ENCODE measurements at regions not wholly inside any gene's neighbourhood (a gene's known extent, or its start where the extent isn't known, plus 50 kb on each side); places are given as distances from the start of the nearest gene placed in this dataset.
"Not testable (repeated sequence)": the region's sequence is repeated elsewhere in the genome, so short reads cannot be mapped to it uniquely, and the experiment has no call there.

GRCh38 chr14:38705220-38705619 is 397.8 kb downstream of the SEC23A start:
- DNase-seq (ENCODE audit: low spot score): no peak

- DNase-seq (ENCODE audit: low spot score): no peak
Observed at GRCh38 chr14:38704220-38704619, 398.8 kb downstream of the SEC23A start.

DNA sequence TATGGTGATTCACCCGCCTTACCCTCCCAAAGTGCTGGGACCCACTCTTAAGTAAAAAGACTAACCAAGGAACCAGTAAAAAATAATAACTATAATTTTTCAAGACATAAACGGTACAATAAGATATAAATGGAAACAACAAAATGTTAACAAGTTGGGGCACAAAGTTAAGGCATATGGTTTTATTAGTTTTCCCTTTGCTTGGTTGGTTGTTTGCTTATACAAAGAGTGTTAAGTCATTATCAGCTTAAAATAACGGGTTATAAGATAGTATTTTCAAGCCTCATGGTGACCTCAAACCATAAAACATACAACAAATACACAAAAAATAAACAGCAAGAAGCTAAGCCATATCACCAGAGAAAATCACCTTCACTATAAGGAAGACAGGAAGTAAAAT is 406.1 kb downstream of the SEC23A start:
- no peak for DNase-seq (ENCODE audit: low spot score)

DNA sequence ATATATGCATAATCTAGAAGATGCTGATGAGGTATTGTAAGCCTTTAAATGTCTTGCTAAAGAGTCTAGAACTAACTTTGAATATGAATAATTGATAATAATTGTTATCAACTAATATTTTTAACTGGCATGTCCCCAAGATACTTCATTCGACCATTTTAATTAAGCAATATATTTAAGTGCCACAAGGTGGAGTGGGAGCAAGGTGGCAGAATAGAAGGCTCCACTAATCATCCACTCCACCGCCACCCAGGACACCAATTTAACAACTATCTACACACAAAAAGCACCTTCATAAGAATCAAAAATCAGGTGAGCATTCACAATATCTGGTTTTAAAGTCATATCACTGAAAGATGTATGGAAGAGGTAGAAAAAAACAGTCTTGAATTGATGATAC is 409.6 kb downstream of the SEC23A start:
- no peak for DNase-seq (ENCODE audit: low spot score)

- DNase-seq (ENCODE audit: low spot score): no peak
Observed at GRCh38 chr14:38669027-38669426, 413.1 kb upstream of the CLEC14A start.

DNA sequence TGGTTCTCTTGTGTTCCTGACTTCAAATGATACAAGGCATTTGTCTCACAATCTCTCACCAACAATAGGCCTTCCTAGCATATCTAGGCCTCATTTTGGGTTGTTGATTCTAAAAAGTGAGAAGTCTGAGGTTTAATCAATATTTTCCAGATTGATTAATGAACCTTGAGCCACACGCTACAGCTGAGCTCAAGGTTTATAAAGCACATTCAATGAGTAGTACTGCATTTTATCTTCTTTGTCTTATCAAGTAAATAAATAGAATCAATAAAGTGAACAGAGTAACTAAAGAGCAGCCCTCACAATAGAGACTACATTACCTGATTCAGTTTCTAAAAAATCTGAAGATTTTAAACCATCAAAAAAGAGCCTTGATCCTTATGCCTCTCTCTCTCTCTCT is 407.5 kb upstream of the CLEC14A start:
- DNase-seq (ENCODE audit: low spot score): no peak

- DNase-seq (ENCODE audit: low spot score): no peak
Observed at GRCh38 chr14:38662781-38663180, 406.9 kb upstream of the CLEC14A start.

DNA sequence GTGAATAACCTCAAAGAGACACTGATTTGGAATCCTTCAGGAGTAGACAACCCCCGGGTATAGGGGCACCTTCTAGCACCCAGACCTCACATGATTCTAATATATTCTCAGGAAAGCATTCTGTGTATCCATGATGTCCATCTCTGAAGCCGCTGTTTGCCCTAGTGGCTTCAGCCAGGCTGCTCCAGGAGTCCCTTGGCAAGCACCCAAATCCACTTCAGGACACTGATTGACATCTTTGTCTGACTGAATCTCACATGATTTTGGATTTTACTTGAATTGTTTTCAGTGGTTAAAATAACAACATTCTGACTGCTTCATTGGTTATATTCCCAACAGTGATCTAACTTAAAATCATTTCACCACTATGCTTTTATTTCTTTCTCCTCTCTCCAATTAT is 390.5 kb upstream of the CLEC14A start:
- no peak for DNase-seq (ENCODE audit: low spot score)

GRCh38 chr14:38634913-38635312 is 379.0 kb upstream of the CLEC14A start:
- not testable (repeated sequence) for DNase-seq (ENCODE audit: low spot score)

DNA sequence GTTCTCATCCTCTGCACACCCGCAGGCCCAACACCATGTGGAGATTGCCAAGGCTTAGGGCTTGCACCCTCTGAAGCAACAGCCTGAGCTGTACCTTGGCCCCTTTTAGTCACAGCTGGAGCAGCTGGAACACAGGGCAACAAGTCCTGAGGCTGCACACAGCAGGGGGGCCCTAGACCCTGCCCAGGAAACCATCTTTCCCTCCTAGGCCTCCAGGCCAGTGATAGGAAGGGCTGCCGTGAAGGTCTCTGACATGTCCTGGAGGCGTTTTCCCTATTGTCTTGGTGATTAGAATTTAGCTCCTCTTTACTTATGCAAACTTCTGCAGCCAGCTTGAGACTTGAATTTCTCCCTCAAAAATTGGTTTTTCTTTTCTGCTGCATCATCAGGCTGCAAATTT is 373.5 kb upstream of the CLEC14A start:
- no peak for DNase-seq (ENCODE audit: low spot score)

DNA sequence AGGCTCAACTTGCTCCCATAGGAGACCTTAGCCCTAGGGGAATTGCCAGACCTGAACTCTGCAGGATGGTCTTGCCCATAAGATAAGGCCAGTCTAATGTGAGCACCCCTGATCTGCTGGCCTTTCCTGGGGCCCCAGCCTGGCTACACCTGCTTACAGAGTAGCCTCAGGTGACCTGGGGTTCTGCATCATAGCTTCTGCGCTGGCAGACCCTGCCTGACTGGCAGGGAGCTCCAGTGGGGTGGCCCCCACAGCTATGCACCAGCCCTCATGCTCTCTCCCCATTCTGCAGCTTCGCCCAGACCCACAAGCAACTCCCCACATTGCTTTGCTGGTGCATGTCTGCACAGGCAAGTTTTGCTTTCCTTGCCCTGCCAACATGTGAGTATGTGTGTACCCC is 371.3 kb upstream of the CLEC14A start:
- DNase-seq (ENCODE audit: low spot score): no peak

GRCh38 chr14:38623661-38624060 is 367.8 kb upstream of the CLEC14A start:
- DNase-seq (ENCODE audit: low spot score): no peak

DNA sequence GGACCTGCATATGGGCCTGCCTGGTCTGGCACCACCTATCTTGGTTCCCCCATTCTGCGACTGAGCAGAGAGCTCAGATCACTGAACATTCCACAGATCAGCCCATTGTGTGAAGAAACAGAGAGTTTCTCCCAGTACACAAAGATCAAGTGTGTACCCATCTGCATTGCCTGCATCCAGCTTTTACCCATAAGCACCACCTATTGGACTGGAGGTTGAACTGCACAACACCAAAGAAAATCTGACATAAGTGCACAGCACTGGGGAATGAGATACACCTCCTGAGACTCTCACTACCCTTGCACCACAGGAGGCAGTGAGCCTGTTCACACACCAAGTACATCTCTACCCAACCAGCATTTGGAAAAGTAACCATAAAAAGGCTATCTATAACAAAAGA is 362.6 kb upstream of the CLEC14A start:
- no peak for DNase-seq (ENCODE audit: low spot score)

- DNase-seq (ENCODE audit: low spot score): no peak
Observed at GRCh38 chr14:38616959-38617358, 361.1 kb upstream of the CLEC14A start.

DNA sequence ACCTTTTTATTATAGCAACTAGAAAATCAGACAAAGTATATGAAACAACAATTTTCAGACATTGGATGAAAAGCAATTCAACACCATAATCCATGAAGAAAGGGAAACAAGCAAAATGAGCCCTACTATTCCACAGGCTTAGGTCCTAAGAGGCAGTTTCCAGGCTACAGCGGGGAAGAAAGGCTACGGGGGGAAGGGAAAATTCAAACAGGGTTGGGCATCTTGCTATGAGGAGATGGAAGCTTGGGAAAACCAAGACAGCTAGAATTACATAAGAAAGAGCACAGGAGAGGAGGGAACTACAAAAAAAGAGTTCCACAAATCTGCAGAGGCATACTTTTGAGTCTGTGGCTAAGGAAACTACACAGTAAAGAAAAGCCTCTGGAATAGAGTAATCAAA is 356.0 kb upstream of the CLEC14A start:
- DNase-seq (ENCODE audit: low spot score): no peak

GRCh38 chr14:38608244-38608643 is 352.4 kb upstream of the CLEC14A start:
- no peak for DNase-seq (ENCODE audit: low spot score)

- DNase-seq (ENCODE audit: low spot score): peak; percentile 2
Observed at GRCh38 chr14:38605193-38606114, 349.6 kb upstream of the CLEC14A start.

DNA sequence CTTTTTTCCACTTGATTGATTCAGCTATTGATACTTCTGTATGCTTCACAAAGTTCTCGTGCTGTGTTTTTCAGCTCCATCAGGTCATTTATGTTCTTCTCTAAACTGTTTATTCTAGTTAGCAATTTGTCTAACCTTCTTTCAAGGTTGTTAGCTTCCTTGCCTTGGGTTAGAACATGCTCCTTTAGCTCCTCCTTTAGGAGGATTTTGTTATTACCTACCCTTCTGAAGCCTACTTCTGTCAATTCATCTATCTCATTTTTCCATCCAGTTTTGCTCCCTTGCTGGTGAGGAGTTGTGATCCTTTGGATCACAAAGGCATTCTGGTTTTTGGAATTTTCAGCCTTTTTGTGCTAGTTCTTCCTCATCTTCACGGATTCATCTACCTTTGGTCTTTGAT is 344.7 kb upstream of the CLEC14A start:
- peak; percentile 34 for DNase-seq (ENCODE audit: low spot score)

DNA sequence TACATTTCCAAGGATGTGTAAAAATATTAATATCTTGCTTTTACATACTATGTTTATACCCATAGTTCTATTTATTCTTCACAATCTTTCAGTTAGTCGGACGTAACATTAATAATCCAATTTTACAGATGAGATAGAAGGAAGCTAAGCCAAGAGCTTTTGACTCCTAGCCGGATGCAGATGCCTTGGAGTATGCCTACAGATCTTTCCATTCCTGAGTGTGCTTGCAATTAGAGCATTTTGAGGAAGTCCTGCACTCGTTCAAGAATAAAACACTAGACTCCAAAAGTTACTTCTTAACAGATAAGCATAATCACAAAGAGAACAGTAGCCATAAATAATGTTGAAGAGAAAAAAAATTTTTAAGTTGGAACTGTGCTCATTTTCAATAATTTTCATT is 337.6 kb upstream of the CLEC14A start:
- DNase-seq (ENCODE audit: low spot score): no peak

DNA sequence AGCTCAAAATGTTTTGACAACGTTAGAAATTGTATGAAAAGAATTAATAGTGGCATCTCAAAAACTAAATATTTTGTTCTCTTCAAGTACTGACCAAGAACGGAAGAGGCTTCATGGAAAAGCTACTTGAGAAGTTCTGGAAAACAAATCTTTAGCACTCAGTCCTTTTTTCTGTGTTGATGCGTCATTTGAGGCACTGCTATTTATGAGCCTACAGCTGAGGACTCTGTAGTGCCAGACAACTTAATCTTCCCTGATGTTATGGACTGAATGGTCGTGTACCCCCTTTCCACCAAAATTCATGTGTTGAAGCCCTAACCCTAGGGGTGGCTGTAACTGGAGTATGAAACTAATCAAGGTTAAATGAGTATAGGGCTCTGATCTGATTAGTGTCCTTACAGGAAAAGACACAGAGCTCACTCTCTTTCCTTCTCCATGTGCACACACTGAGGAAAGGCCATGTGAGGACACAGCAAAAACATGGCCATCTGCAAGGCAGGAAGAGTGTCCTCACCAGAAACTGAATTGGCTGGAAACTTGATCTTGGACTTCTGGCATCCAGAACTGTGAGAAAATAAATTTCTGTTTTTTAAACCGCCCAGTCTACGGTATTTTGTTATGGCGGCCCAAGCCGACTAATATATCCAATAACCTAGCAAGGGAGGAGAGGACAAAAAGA is 337.0 kb upstream of the CLEC14A start:
- no peak for DNase-seq (ENCODE audit: low spot score)

DNA sequence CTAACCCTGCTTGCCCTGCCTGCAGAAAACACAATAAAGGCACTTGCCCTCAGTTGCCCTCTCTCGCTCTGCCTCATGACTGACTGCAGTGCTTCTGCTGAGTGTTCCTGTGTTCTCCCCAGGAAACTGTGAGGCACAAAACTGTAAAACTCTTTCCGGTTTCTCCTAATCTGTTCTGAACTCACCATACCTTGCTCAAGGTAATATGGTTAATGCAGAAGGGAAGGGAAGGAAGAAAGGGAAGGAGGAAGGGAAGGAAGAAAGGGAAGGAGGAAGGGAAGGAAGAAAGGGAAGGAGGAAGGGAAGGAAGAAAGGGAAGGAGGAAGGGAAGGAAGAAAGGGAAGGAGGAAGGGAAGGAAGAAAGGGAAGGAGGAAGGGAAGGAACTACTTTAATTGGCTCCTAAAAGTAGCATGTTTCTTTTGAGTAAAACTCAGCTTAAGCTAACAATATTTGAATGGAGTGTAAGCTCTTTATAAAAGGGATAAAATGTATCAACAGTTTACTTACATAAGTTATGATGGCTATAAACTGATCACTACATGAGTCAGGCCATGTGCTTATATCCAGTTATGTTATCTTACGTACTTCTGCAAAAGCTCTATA is 334.0 kb upstream of the CLEC14A start:
- DNase-seq (ENCODE audit: low spot score): no peak

GRCh38 chr14:38583471-38583870 is 327.6 kb upstream of the CLEC14A start:
- no peak for DNase-seq (ENCODE audit: low spot score)

- no peak for DNase-seq (ENCODE audit: low spot score)
Observed at GRCh38 chr14:38578278-38578681, 322.4 kb upstream of the CLEC14A start.
